ENCODE measurements at regions not wholly inside any gene's neighbourhood (a gene's known extent, or its start where the extent isn't known, plus 50 kb on each side); places are given as distances from the start of the nearest gene placed in this dataset.
"Not testable (repeated sequence)": the region's sequence is repeated elsewhere in the genome, so short reads cannot be mapped to it uniquely, and the experiment has no call there.

- no peak for DNase-seq
Measured at GRCh38 chr6:66198062-66198624, 491.1 kb upstream of the EYS start.

- DNase-seq: no peak
Measured at GRCh38 chr6:66190858-66191257, 483.8 kb upstream of the EYS start.

DNA sequence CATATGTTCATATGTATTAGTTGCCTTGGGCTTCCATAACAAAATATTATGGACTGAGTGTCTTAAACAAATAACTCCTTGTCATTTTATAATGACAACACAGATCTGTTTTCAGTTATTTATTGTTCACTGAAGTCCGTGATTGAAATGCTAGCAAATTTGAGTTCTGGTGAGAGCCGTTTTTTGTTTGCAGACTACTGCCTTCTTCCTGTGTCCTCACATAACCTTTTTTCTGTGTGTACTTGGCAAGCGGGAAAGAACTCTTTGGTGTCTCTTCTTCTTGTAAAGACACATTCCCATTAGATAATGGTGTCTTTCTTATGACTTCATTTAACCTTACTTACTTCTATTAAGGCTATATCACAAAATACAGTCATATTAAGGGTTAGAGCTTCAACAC lies 482.9 kb upstream of the EYS start:
- no peak for DNase-seq

GRCh38 chr6:66186756-66187155 lies 479.7 kb upstream of the EYS start:
- DNase-seq: no peak

GRCh38 chr6:66184091-66184490 lies 477.1 kb upstream of the EYS start:
- peak; percentile 75 for DNase-seq

- peak; percentile 35 for DNase-seq
Measured at GRCh38 chr6:66179361-66179760, 472.3 kb upstream of the EYS start.

DNA sequence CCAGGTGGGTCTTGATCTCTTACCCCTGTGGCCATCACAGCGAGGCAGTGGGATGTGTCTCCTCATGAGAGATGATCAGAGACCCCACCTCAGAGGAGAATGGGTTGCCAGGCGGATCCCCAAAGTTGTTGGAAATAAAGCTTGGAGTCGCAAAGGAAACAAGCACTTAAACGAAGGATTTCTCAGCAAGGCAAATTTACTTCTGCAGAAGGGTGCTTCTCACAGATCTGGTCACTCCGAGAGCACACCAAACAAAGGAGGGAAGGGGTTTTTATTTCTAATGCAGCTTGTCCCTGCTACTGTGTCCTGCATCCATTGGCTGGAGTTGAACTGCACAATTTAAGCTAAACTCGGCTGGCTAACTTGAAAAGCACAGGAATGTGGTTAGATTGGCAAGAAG lies 466.6 kb upstream of the EYS start:
- no peak for DNase-seq

GRCh38 chr6:66166713-66167112 lies 459.7 kb upstream of the EYS start:
- DNase-seq: not testable (repeated sequence)

DNA sequence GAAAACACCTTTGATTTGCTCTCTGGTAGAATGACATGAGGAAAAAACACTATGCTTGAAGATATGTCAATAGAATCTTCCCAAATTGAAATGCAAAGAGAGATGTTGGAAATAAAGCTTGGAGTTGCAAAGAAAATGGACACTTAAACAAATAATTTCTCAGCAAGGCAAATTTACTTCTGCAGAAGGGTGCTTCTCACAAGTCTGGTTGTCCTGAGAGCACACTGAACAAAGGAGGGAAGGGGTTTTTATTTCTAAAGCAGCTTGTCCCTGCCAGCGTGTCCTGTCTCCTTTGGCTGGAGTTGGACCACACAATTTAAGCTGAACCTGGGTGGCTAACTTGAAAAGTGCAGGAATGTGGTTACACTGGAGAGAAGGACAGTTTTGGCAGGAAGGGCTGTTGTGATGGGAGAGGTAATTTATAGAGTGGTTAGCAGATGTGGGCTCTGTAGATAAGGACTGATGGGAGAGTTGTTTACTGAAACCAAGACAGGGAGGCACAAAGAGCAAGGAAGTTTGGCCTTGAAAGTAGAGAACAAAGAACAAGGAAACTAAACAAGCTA lies 454.6 kb upstream of the EYS start:
- DNase-seq: no peak

- DNase-seq: no peak
Measured at GRCh38 chr6:66159937-66160336, 452.9 kb upstream of the EYS start.

DNA sequence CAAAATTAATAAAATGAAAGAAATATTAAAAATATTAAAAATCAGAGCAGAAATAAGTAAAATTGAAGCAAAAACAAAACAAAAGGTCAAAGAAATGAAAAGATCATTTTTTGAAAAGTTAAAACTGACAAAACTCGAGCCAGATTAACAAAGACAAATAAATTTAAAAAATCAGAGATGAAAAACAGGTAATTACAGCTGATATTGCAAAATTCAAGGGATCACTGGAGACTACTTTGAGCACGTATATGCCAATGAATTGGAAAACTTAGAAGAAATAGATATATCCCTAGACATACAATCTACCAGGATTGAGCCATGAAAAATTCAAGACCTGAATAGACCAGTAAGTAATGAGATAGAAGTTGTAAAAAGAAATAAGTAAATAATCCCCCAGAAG lies 446.2 kb upstream of the EYS start:
- no peak for DNase-seq

DNA sequence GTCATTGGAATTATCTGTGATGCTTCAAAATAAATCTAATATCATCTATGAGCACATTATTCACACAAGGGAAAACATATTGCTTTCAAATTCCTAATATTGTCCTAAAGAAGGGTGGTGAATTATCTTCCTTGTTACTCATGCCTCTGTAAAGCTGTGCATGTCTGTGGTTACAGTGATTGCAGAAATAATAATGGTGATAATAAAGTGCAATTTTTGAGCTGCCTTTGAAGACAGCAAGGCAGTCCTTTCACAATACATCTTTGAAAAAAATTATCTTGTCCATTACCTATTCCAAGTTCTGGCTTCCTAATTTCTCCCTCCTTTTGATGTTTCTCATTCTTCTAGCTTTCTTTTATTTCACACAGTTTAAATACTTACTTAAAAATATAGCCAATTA lies 442.1 kb upstream of the EYS start:
- peak; percentile 2 for DNase-seq

- no peak for DNase-seq
Measured at GRCh38 chr6:66145867-66146266, 438.8 kb upstream of the EYS start.

GRCh38 chr6:66134021-66134420 lies 427.0 kb upstream of the EYS start:
- DNase-seq: no peak

DNA sequence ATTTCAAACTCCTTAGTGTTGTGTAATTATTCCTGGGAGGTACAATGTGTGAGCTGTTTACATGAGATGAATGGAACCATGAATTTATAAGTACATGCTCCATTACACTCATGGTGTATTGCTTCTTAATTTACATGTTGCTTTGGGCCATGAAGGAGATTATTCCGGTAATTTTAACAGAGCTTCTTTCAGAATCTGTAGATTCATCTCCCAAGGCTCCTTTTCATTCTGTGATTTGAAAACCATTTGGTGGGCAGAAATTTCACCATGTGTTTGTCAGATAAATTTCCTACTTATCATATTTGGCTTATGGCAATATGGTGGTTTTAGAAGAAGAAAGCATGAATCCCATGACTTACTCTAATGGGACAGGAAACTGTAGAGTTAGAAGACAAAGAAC lies 421.6 kb upstream of the EYS start:
- no peak for DNase-seq

- no peak for DNase-seq
Measured at GRCh38 chr6:66128243-66128642, 421.2 kb upstream of the EYS start.

GRCh38 chr6:66127061-66127460 lies 420.0 kb upstream of the EYS start:
- no peak for DNase-seq

DNA sequence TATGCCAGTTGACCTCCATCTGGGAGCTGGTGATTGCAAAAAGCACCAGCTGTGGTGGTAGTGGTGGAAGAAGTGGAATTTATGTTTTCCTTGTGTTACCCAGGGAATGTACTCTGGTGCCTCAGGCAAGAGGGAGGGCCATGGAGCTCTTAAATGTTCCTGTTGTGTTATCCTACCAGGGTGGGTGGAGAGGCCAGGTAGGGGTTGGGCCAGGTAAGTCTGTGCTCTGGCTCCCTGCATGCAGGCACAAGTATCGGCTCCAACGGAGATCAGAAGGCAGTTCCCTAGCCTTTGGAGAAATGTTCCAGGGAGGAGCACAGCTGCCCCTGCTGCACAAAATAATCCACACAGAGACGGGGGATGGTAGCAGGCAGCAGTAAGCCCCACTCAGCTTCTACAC lies 419.3 kb upstream of the EYS start:
- no peak for DNase-seq

DNA sequence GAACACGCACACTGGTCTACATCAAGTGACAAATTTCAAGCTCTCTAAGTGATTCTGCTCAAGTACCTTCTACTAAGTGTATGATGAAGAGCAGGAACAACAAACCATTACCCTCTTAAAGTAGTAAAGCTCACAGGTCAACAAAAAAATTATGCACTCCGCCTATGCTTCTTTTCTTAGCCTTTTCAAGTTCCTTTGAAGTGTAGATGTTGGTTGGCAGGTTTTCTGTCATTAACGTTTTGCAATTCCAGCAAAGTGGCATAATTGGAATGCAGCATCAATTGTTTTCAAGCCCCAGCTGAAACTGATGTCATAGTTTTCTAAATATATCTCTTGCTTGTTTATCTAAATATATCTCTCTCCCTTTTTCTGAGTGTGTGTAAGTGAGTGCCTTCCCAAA lies 396.9 kb upstream of the EYS start:
- DNase-seq: no peak

- DNase-seq: no peak
Measured at GRCh38 chr6:66103354-66103753, 396.3 kb upstream of the EYS start.

DNA sequence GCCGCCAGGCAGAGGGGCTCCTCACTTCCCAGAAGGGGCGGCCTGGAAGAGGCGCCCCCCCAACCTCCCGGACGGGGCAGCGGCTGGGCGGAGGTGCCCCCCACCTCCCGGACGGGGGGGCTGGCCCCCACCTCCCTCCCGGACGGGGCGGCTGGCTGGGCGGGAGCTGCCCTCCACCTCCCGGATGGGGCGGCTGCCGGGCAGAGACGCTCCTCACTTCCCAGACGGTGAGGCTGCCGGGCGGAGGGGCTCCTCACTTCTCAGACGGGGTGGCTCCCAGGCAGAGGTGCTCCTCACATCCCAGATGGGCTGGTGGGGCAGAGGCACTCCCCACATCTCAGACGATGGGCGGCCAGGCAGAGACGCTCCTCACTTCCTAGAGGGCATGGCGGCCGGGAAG lies 389.7 kb upstream of the EYS start:
- DNase-seq: no peak

DNA sequence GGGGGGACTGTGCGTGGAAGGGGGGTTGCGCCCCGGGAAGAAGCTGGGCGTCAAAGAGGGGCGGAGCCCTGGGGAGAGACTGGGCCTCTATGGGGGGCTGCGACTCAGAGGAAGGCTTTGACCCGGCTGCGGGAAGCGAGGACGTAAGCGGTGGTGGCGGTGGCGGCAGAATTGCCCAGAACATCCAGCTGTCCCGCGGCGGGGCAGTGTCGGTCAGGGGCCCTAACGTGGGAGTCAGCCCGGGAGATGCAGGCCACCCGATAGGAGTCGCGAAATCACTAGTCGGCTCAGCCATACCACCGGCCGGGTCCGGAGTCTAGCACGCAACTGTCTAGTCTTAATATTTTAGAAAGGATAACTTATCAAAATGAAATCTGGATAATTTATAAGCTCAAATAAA lies 387.6 kb upstream of the EYS start:
- no peak for DNase-seq

DNA sequence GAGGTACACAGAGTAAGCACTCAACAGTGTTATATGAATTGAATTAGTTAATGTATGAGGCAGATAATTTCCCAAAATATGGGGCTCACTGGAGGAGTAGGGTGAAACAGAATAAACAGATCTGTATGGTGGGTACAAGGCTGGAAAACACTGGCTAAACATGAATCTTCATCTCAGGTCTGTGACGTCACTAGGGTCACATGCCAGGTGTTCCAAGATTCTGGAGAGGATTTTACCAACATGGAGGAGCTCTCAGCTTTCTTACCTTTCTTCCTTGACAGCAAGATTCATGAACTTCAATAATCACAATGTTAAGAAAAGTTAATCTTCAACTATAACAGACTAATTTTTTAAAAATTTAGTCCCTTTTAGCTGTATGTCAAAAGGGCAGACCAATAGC lies 385.3 kb upstream of the EYS start:
- DNase-seq: not testable (repeated sequence)

- no peak for DNase-seq
Measured at GRCh38 chr6:66086532-66086931, 379.5 kb upstream of the EYS start.

- no peak for DNase-seq
Measured at GRCh38 chr6:66082914-66083313, 375.9 kb upstream of the EYS start.

Measured in fibroblast of skin of abdomen (primary cell).